CD14-positive monocyte (primary cell): ENCODE measurements at regions not wholly inside any gene's neighbourhood (a gene's known extent, or its start where the extent isn't known, plus 50 kb on each side); places are given as distances from the start of the nearest gene placed in this dataset.
A peak's percentile ranks its signal among the peaks of the same experiment; 100 is the strongest.

Experiments used
- DNase-seq, 3 donors: peaks; one replicate each; pipeline ENCODE4 v3.0.0-alpha.2; 2011 to 2022
- H2AFZ ChIP-seq: 2 replicates; pipeline ENCODE4 v1.6.0; 2012; ENCODE audit warnings: mild to moderate bottlenecking, low read depth, low read length, inconsistent platforms; ENCODE audit not compliant: insufficient read depth, poor library complexity, severe bottlenecking
- H3K27ac ChIP-seq, 2 donors: 1 replicate in 1 of 2; 2 replicates in 1 of 2; pipeline ENCODE4 v1.5.1; 2012 to 2013; ENCODE audit warnings: low read length in 2 of 2, control low read depth in 1 of 2, inconsistent platforms in 1 of 2, low read depth in 1 of 2, mild to moderate bottlenecking in 1 of 2
- H3K27me3 ChIP-seq, 2 donors: one replicate each; pipeline versions ENCODE4 v1.6.0 to v1.6.1; 2011 to 2013; ENCODE audit warnings: low read length in 2 of 2; ENCODE audit not compliant: control insufficient read depth in 2 of 2, insufficient read depth in 2 of 2
- H3K36me3 ChIP-seq, 2 donors: replicated peaks in 1 of 2; 1 replicate in 1 of 2; 2 replicates in 1 of 2; pipeline versions ENCODE4 v1.5.1 to v1.6.1; 2012 to 2013; ENCODE audit warnings: low read length in 2 of 2, control low read depth in 1 of 2, inconsistent platforms in 1 of 2, mild to moderate bottlenecking in 1 of 2; ENCODE audit not compliant: insufficient read depth in 2 of 2, control insufficient read depth in 1 of 2
- H3K4me1 ChIP-seq, 2 donors: 1 replicate in 1 of 2; 2 replicates in 1 of 2; pipeline versions ENCODE4 v1.5.1 to v1.6.1; 2012 to 2013; ENCODE audit warnings: low read length in 2 of 2, control low read depth in 1 of 2, inconsistent platforms in 1 of 2, mild to moderate bottlenecking in 1 of 2, moderate library complexity in 1 of 2; ENCODE audit not compliant: insufficient read depth in 2 of 2, control insufficient read depth in 1 of 2
- H3K4me2 ChIP-seq: replicated peaks from 2 replicates; pipeline ENCODE3; 2012; ENCODE audit warnings: low read length, moderate library complexity, mild to moderate bottlenecking; ENCODE audit not compliant: poor library complexity, severe bottlenecking; ENCODE audit errors: extremely low read depth
- H3K4me3 ChIP-seq, 3 experiments: fragments of 200-600 bp in 1 of 3; sonication (generic) in 1 of 3; replicated peaks in 1 of 3; 1 replicate in 2 of 3; 2 replicates in 1 of 3; pipeline ENCODE4 v1.5.1; 2011 to 2013; ENCODE audit warnings: low read length in 3 of 3, mild to moderate bottlenecking in 3 of 3, control low read depth in 2 of 3, low read depth in 2 of 3, inconsistent platforms in 1 of 3, moderate library complexity in 1 of 3
- H3K79me2 ChIP-seq: 2 replicates; pipeline ENCODE4 v1.6.0; 2012; ENCODE audit warnings: mild to moderate bottlenecking, control low read depth, inconsistent platforms, low read length, moderate library complexity; ENCODE audit not compliant: insufficient read depth
- H3K9ac ChIP-seq: 2 replicates; pipeline ENCODE4 v1.6.0; 2017; ENCODE audit warnings: low read length, mild to moderate bottlenecking; ENCODE audit not compliant: insufficient read depth, poor library complexity, severe bottlenecking
- H3K9me3 ChIP-seq, 2 donors: replicated peaks in 1 of 2; 1 replicate in 1 of 2; 2 replicates in 1 of 2; pipeline versions ENCODE4 v1.5.1 to v1.6.1; 2012 to 2013; ENCODE audit warnings: low read length in 2 of 2, control low read depth in 1 of 2; ENCODE audit not compliant: control insufficient read depth in 1 of 2, insufficient read depth in 1 of 2
- H4K20me1 ChIP-seq: 2 replicates; pipeline ENCODE4 v1.6.0; 2012; ENCODE audit warnings: mild to moderate bottlenecking, low read length, control low read depth, moderate library complexity; ENCODE audit not compliant: insufficient read depth
- H3K27ac Mint-ChIP-seq, 7 donors: one replicate each; pipeline ENCODE4 v1.8.0; 2020; ENCODE audit warnings: mild to moderate bottlenecking in 7 of 7, mixed read lengths in 7 of 7, moderate library complexity in 6 of 7, inconsistent platforms in 2 of 7
- H3K27me3 Mint-ChIP-seq, 3 donors: one replicate each; pipeline ENCODE4 v1.8.0; 2021 to 2022; ENCODE audit warnings: low read depth in 3 of 3, mild to moderate bottlenecking in 3 of 3, mixed read lengths in 3 of 3, moderate library complexity in 3 of 3, inconsistent platforms in 1 of 3
- H3K36me3 Mint-ChIP-seq, 2 donors: one replicate each; pipeline ENCODE4 v1.8.0; 2020; ENCODE audit warnings: mixed read lengths in 2 of 2, inconsistent platforms in 1 of 2, mild to moderate bottlenecking in 1 of 2
- H3K4me1 Mint-ChIP-seq: one replicate; pipeline ENCODE4 v1.8.0; 2020; ENCODE audit warnings: mild to moderate bottlenecking, mixed read lengths
- H3K4me3 Mint-ChIP-seq, 2 donors: one replicate each; pipeline ENCODE4 v1.8.0; 2020; ENCODE audit warnings: mild to moderate bottlenecking in 2 of 2, mixed read lengths in 2 of 2, moderate library complexity in 1 of 2
- H3K9me3 Mint-ChIP-seq, 7 donors: one replicate each; pipeline ENCODE4 v1.8.0; 2020 to 2022; ENCODE audit warnings: mixed read lengths in 7 of 7, mild to moderate bottlenecking in 6 of 7, moderate library complexity in 6 of 7, inconsistent platforms in 2 of 7
- CTCF ChIP-seq: fragments of 200-600 bp; IDR thresholded peaks from one replicate; pipeline ENCODE4 v1.8.0; 2022; ENCODE audit warnings: antibody characterized with exemption, mild to moderate bottlenecking
- WGBS: methylation state at CpG from one replicate; pipeline ENCODE4 v1.1.5; 2013; ENCODE audit warnings: missing lambda C conversion rate; ENCODE audit not compliant: insufficient coverage; 5-methylcytosine and 5-hydroxymethylcytosine counted together
- intact Hi-C, 2 donors: fragments of 100-400 bp; cut with micrococcal nuclease; formaldehyde crosslinking; loops; one replicate each; pipeline versions ENCODE4 v1.15.0 to v1.15.1; 2023

DNA sequence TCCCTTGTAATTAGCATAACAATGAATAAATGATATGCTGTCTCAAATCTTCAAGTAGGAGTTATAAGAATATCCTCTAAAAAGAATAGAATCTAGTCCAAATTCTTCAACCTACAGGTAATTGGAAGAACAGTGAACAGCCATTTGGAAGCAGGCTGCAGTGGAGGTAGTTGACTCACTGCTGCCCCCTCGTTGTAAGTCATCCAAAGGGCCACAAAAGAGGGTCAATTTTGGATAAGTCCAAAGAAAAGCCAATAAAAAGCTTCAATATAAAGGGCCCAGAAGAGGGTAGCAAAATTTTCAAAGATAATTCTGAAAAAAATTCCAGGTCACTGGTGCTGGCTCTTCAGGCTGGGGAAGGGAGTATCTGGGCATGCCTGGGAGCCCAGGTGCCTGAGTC, 60.8 kb upstream of the SSTR4 start:
- H3K36me3 Mint-ChIP-seq: no peaks in the 10 kb centered on the region
- peak in 1 of 3 donors; percentile 7 for DNase-seq
- no peaks in the 10 kb centered on the region for H4K20me1 ChIP-seq
- H3K79me2 ChIP-seq: no peaks in the 10 kb centered on the region
- H3K4me1 ChIP-seq: no peaks in the 10 kb centered on the region
- H3K4me2 ChIP-seq: no peak overlapping the region
- peaks cover 0 to 7% (median 1%) of the 10 kb centered on the region in 3 donors for H3K27me3 Mint-ChIP-seq
- H2AFZ ChIP-seq: no peak overlapping the region
- no peaks in the 10 kb centered on the region for H3K4me1 Mint-ChIP-seq
- H3K27me3 ChIP-seq: peaks cover 0 to 2% of the 10 kb centered on the region in 2 donors
- intact Hi-C loops: no loop called here
- H3K9ac ChIP-seq: no peak overlapping the region
- H3K4me3 Mint-ChIP-seq: no peak overlapping the region
- H3K27ac Mint-ChIP-seq: no peak overlapping the region
- TF ChIP-seq CTCF: peak; percentile 74
- H3K4me3 ChIP-seq: no peak overlapping the region
- H3K27ac ChIP-seq: no peak overlapping the region
- no peaks in the 10 kb centered on the region for H3K36me3 ChIP-seq
- H3K9me3 ChIP-seq: no peaks in the 10 kb centered on the region
- 40% methylated on average over 1 of the region's 1 CpG for WGBS
- H3K9me3 Mint-ChIP-seq: no peaks in the 10 kb centered on the region

DNA sequence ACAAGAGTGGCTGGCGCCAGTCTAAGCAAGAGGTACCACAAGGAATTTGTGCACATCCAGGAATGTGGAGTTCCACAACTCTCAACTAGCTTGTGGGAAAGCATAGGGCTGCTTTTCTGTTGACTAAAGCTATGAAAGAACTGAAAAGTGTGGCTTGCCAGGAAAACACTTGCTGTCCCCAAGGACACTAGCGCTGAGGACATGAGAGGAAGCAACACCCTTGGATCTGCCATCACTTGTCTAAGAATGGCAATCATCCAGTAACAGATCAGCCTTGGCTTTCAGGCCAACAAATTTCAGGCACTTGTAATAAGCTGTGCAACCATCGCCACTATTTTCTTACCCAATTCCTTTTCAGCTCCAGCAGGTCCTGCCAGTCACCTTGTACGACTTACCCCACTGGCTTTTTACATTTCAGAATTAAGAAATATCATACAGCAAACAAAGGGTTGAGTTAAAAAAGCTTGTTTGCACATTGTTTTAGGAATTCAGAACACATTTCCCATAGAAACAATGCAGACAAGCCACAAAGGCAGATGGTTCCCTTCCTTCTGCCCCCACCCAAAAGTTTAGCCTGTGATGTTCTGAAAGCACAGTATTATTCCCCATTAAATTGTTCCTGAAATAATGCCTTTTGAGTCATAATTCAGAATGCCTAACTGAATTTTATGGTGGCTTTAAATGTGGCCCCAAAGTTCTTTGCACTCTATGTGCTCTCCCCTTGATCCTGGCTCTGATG, 57.9 kb upstream of the SSTR4 start:
- Histone ChIP-seq H3K4me1 (no peaks in the 10 kb centered on the region), H3K9ac (no peak overlapping the region), H3K36me3 (no peaks in the 10 kb centered on the region), H2AFZ (no peak overlapping the region), H4K20me1 (no peaks in the 10 kb centered on the region), H3K4me2 (no peak overlapping the region), H3K9me3 (peaks cover 2 to 3% of the 10 kb centered on the region in 2 donors), H3K27me3 (peaks cover 0 to 2% of the 10 kb centered on the region in 2 donors), H3K4me3 (no peak overlapping the region), H3K27ac (no peak overlapping the region), H3K79me2 (no peaks in the 10 kb centered on the region)
- no peak for DNase-seq
- Mint-ChIP-seq H3K27ac (no peak overlapping the region), H3K9me3 (peaks cover 2 to 9% (median 3%) of the 10 kb centered on the region in 7 donors), H3K27me3 (peaks cover 0 to 12% (median 5%) of the 10 kb centered on the region in 3 donors), H3K4me1 (no peaks in the 10 kb centered on the region), H3K36me3 (peaks cover 0 to under 1% of the 10 kb centered on the region in 2 donors), H3K4me3 (no peak overlapping the region)
- WGBS: 95% methylated on average over 2 of the region's 4 CpGs
- intact Hi-C loops: no loop called here
- no peak for TF ChIP-seq CTCF
